Mucosa of stomach (tissue), 1 donor: ENCODE measurements at regions not wholly inside any gene's neighbourhood (a gene's known extent, or its start where the extent isn't known, plus 50 kb on each side); places are given as distances from the start of the nearest gene placed in this dataset.
"Not testable (repeated sequence)": the region's sequence is repeated elsewhere in the genome, so short reads cannot be mapped to it uniquely, and the experiment has no call there.

Source experiments
- H3K27me3 ChIP-seq: one replicate; pipeline ENCODE4 v1.7.0; 2013; ENCODE audit warnings: mild to moderate bottlenecking, low read length; ENCODE audit not compliant: control insufficient read depth, insufficient read depth
- H3K36me3 ChIP-seq: one replicate; pipeline ENCODE4 v1.7.0; 2013; ENCODE audit warnings: low read length; ENCODE audit not compliant: control insufficient read depth, insufficient read depth
- H3K4me1 ChIP-seq: one replicate; pipeline ENCODE4 v1.7.0; 2013; ENCODE audit warnings: mild to moderate bottlenecking, low read length; ENCODE audit not compliant: control insufficient read depth, insufficient read depth
- H3K4me3 ChIP-seq: one replicate; pipeline ENCODE4 v1.7.0; 2013; ENCODE audit warnings: low read length
- H3K9ac ChIP-seq: one replicate; pipeline ENCODE4 v1.7.0; 2013; ENCODE audit warnings: mild to moderate bottlenecking, low read length, moderate library complexity
- H3K9me3 ChIP-seq: one replicate; pipeline ENCODE4 v1.7.0; 2013; ENCODE audit warnings: mild to moderate bottlenecking, low read length, moderate library complexity; ENCODE audit not compliant: control insufficient read depth
- donor health status: Pancreatic carcinoma.

GRCh38 chr6:27854421-27854820 is 57.8 kb downstream of the OR2B2 start:
- H3K4me1 ChIP-seq, result no peaks in the 10 kb centered on the region
- H3K27me3 ChIP-seq, result no peaks in the 10 kb centered on the region
- H3K4me3 ChIP-seq, result no peak overlapping the region
- no peak overlapping the region for H3K9ac ChIP-seq
- H3K9me3 ChIP-seq, result no peaks in the 10 kb centered on the region
- H3K36me3 ChIP-seq, result no peaks in the 10 kb centered on the region

GRCh38 chr6:27851440-27851839 is 60.8 kb downstream of the OR2B2 start:
- Histone ChIP-seq H3K9ac (no peak overlapping the region), H3K36me3 (no peaks in the 10 kb centered on the region), H3K4me3 (no peak overlapping the region), H3K4me1 (no peaks in the 10 kb centered on the region), H3K9me3 (no peaks in the 10 kb centered on the region), H3K27me3 (no peaks in the 10 kb centered on the region)

GRCh38 chr6:27849001-27849400 is 63.2 kb downstream of the OR2B2 start:
- H3K9me3 ChIP-seq, H3K4me1 ChIP-seq, H3K27me3 ChIP-seq, H3K4me3 ChIP-seq, H3K36me3 ChIP-seq, H3K9ac ChIP-seq: not testable (repeated sequence)

GRCh38 chr6:27847706-27848105 is 64.5 kb downstream of the OR2B2 start:
- no peaks in the 10 kb centered on the region for H3K36me3 ChIP-seq
- no peak overlapping the region for H3K4me3 ChIP-seq
- no peak overlapping the region for H3K9ac ChIP-seq
- H3K4me1 ChIP-seq, result no peaks in the 10 kb centered on the region
- H3K27me3 ChIP-seq, result no peaks in the 10 kb centered on the region
- no peaks in the 10 kb centered on the region for H3K9me3 ChIP-seq

- H3K36me3 ChIP-seq, result no peaks in the 10 kb centered on the region
- peaks cover 6% of the 10 kb centered on the region for H3K4me1 ChIP-seq
- H3K9me3 ChIP-seq, result no peaks in the 10 kb centered on the region
- H3K9ac ChIP-seq, result no peak overlapping the region
- H3K27me3 ChIP-seq, result no peaks in the 10 kb centered on the region
- H3K4me3 ChIP-seq, result no peak overlapping the region
Measured at GRCh38 chr6:27840572-27840971, 71.6 kb downstream of the OR2B2 start.

- H3K9ac ChIP-seq, result peak overlapping the region; percentile 91
- peaks cover 6% of the 10 kb centered on the region for H3K4me1 ChIP-seq
- no peaks in the 10 kb centered on the region for H3K36me3 ChIP-seq
- peak overlapping the region; percentile 68 for H3K4me3 ChIP-seq
- H3K9me3 ChIP-seq, result no peaks in the 10 kb centered on the region
- H3K27me3 ChIP-seq, result no peaks in the 10 kb centered on the region
Measured at GRCh38 chr6:27839626-27840475, 72.3 kb downstream of the OR2B2 start.

GRCh38 chr6:27838945-27839625 is 73.1 kb downstream of the OR2B2 start:
- peak overlapping the region; percentile 68 for H3K4me3 ChIP-seq
- no peaks in the 10 kb centered on the region for H3K27me3 ChIP-seq
- H3K9ac ChIP-seq, result peak overlapping the region; percentile 91
- H3K9me3 ChIP-seq, result no peaks in the 10 kb centered on the region
- H3K36me3 ChIP-seq, result no peaks in the 10 kb centered on the region
- peaks cover 6% of the 10 kb centered on the region for H3K4me1 ChIP-seq

- H3K36me3 ChIP-seq, result no peaks in the 10 kb centered on the region
- H3K4me1 ChIP-seq, result peaks cover 6% of the 10 kb centered on the region
- H3K27me3 ChIP-seq, result no peaks in the 10 kb centered on the region
- H3K4me3 ChIP-seq, result peak overlapping the region; percentile 68
- no peaks in the 10 kb centered on the region for H3K9me3 ChIP-seq
- peak overlapping the region; percentile 91 for H3K9ac ChIP-seq
Measured at GRCh38 chr6:27838058-27838944, 73.9 kb downstream of the OR2B2 start.

GRCh38 chr6:27837625-27838057 is 74.6 kb downstream of the OR2B2 start:
- peaks cover 6% of the 10 kb centered on the region for H3K4me1 ChIP-seq
- no peaks in the 10 kb centered on the region for H3K27me3 ChIP-seq
- H3K36me3 ChIP-seq, result no peaks in the 10 kb centered on the region
- no peaks in the 10 kb centered on the region for H3K9me3 ChIP-seq
- H3K4me3 ChIP-seq, result peak overlapping the region; percentile 68
- H3K9ac ChIP-seq, result peak overlapping the region; percentile 91

- Histone ChIP-seq H3K27me3 (no peaks in the 10 kb centered on the region), H3K9me3 (no peaks in the 10 kb centered on the region), H3K36me3 (no peaks in the 10 kb centered on the region), H3K4me3 (peak overlapping the region; percentile 68), H3K4me1 (peaks cover 6% of the 10 kb centered on the region), H3K9ac (peak overlapping the region; percentile 91)
Measured at GRCh38 chr6:27836783-27837624, 75.2 kb downstream of the OR2B2 start.

- no peaks in the 10 kb centered on the region for H3K9me3 ChIP-seq
- H3K36me3 ChIP-seq, result no peaks in the 10 kb centered on the region
- peak overlapping the region; percentile 68 for H3K4me3 ChIP-seq
- peak overlapping the region; percentile 91 for H3K9ac ChIP-seq
- peaks cover 6% of the 10 kb centered on the region for H3K4me1 ChIP-seq
- no peaks in the 10 kb centered on the region for H3K27me3 ChIP-seq
Measured at GRCh38 chr6:27836141-27836782, 75.9 kb downstream of the OR2B2 start.
